Calu3 (cell line): ENCODE measurements at regions not wholly inside any gene's neighbourhood (a gene's known extent, or its start where the extent isn't known, plus 50 kb on each side); places are given as distances from the start of the nearest gene placed in this dataset.

Source experiments
- BruUV-seq: library from RNA; stranded (reverse); fragments of 400-500 nt; replicated peaks from 2 replicates; lab custom pipeline; 2021; lab: Mats Ljungman, UMichigan
- CTCF ChIA-PET: fragments of 300-600 bp; sonication (Branson Sonifier 250); formaldehyde crosslinking; loops from one replicate; lab custom pipeline; 2022; ENCODE audit warnings: antibody characterized with exemption; lab: Charles Lee
- DNase-seq: peaks from one replicate; pipeline ENCODE4 v3.0.0; 2022
- H3K27ac Mint-ChIP-seq: one replicate; pipeline ENCODE4 v1.8.0; 2022; ENCODE audit warnings: mixed read lengths; ENCODE audit not compliant: unreplicated experiment
- H3K27me3 Mint-ChIP-seq: one replicate; pipeline ENCODE4 v1.8.0; 2022; ENCODE audit warnings: mixed read lengths; ENCODE audit not compliant: unreplicated experiment
- H3K36me3 Mint-ChIP-seq: one replicate; pipeline ENCODE4 v1.8.0; 2022; ENCODE audit warnings: mild to moderate bottlenecking, moderate library complexity, mixed read lengths; ENCODE audit not compliant: insufficient read depth, unreplicated experiment
- H3K4me1 Mint-ChIP-seq: one replicate; pipeline ENCODE4 v1.8.0; 2022; ENCODE audit warnings: mild to moderate bottlenecking, low read depth, mixed read lengths; ENCODE audit not compliant: unreplicated experiment
- H3K4me3 Mint-ChIP-seq: one replicate; pipeline ENCODE4 v1.8.0; 2022; ENCODE audit warnings: mild to moderate bottlenecking, low read depth, moderate library complexity, mixed read lengths; ENCODE audit not compliant: unreplicated experiment
- H3K9me3 Mint-ChIP-seq: one replicate; pipeline ENCODE4 v1.8.0; 2022; ENCODE audit warnings: low read depth, mixed read lengths; ENCODE audit not compliant: unreplicated experiment
- intact Hi-C: fragments of 100-400 bp; cut with micrococcal nuclease; formaldehyde crosslinking; loops from one replicate; pipeline ENCODE4 v1.10.0; 2022; ENCODE audit not compliant: unreplicated experiment
- TF ChIP-seq, protein P1 (sequence below): fragments of 200-600 bp; IDR thresholded peaks from one replicate; pipeline ENCODE4 v1.8.0; 2022; ENCODE audit warnings: antibody characterized with exemption; ENCODE audit not compliant: unreplicated experiment

DNA sequence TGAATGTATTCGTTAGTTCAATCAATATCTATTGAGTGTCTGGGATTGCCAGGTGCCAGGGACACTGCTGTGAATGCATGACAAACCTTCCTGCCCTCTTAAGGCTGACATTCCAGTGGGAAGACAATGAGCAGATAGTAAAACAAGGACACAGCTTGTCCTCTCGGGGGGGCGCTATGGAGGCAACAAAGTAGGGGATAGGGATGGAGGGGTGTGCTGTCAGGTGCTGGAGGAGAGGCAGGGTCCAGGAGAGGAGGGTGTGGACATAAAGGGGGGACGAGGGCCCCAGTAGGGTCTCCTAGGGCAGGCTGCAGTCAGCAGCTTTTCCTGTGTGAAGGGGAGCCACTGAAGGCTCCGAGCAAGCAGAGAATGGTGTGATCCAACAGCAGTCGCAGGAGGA, 198.2 kb upstream of the PDE10A start:
- Mint-ChIP-seq H3K4me3 (no peak overlapping the region), H3K9me3 (no peaks in the 10 kb centered on the region), H3K27ac (no peak overlapping the region), H3K4me1 (no peaks in the 10 kb centered on the region), H3K36me3 (no peaks in the 10 kb centered on the region), H3K27me3 (peaks cover 29% of the 10 kb centered on the region)
- DNase-seq, result no peak
- intact Hi-C loops, result no loop called here
- CTCF ChIA-PET, result no interaction called here
- TF ChIP-seq, protein P1, sequence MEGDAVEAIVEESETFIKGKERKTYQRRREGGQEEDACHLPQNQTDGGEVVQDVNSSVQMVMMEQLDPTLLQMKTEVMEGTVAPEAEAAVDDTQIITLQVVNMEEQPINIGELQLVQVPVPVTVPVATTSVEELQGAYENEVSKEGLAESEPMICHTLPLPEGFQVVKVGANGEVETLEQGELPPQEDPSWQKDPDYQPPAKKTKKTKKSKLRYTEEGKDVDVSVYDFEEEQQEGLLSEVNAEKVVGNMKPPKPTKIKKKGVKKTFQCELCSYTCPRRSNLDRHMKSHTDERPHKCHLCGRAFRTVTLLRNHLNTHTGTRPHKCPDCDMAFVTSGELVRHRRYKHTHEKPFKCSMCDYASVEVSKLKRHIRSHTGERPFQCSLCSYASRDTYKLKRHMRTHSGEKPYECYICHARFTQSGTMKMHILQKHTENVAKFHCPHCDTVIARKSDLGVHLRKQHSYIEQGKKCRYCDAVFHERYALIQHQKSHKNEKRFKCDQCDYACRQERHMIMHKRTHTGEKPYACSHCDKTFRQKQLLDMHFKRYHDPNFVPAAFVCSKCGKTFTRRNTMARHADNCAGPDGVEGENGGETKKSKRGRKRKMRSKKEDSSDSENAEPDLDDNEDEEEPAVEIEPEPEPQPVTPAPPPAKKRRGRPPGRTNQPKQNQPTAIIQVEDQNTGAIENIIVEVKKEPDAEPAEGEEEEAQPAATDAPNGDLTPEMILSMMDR, result no peak
- BruUV-seq, result no TSS peak

DNA sequence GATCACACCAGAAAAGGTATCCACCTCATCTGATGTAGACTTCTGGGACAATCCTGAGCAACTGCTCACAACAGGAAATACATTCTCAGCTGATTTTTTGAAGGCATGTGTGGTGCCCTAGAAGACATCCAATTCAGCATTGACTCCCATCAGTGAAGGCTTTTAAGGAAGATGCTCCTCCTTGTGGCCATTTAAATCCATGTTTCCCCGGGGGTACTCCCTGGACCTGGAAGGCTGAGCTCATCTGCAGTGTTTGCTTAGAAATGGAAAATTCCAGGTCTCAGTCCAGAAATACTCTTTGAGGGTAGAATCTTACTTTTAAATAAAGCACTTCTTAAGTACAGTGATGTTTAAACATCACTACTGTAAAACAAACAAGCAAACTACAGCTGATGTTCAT, 195.5 kb upstream of the PDE10A start:
- no peak overlapping the region for H3K4me3 Mint-ChIP-seq
- no peak overlapping the region for H3K27ac Mint-ChIP-seq
- no peaks in the 10 kb centered on the region for H3K4me1 Mint-ChIP-seq
- CTCF ChIA-PET, result interaction anchor here (1.1 to 1.4 kb wide), 2 partner anchors 248 to 307 kb away, joined by 3 read pairs; no protein-coding TSS in a partner anchor
- no peaks in the 10 kb centered on the region for H3K9me3 Mint-ChIP-seq
- H3K27me3 Mint-ChIP-seq, result peaks cover 38% of the 10 kb centered on the region
- no peaks in the 10 kb centered on the region for H3K36me3 Mint-ChIP-seq
- DNase-seq, result no peak
- no TSS peak for BruUV-seq
- intact Hi-C loops, result loop anchor here (10.0 kb wide), 1 partner anchor 614 kb away; no protein-coding TSS in a partner anchor
- TF ChIP-seq, protein P1, result no peak

DNA sequence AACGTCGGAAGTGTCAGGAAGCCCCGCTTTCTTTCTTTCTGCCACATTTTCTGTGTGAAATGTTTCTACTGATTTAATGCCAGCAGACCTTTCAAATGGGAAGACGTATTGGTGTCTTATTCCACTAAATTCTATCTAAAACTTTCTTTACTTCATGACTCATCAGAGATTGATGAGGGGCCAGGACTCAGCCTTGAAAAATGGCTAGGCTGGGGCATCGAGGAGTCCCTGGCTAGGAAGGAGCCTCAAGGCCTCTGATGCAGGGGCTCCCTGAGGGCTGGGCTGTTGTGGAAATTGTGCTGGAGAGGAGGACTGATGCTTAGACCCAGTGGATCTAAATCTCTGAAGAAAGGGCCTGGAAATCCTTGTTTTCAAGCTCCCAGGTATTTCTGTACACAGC, 192.8 kb upstream of the PDE10A start:
- CTCF ChIA-PET, result no interaction called here
- BruUV-seq, result no TSS peak
- no peaks in the 10 kb centered on the region for H3K36me3 Mint-ChIP-seq
- no peak for DNase-seq
- intact Hi-C loops, result loop anchor here (10.0 kb wide), 1 partner anchor 611 kb away; no protein-coding TSS in a partner anchor
- H3K27me3 Mint-ChIP-seq, result peaks cover 41% of the 10 kb centered on the region
- TF ChIP-seq, protein P1, result no peak
- H3K9me3 Mint-ChIP-seq, result no peaks in the 10 kb centered on the region
- no peak overlapping the region for H3K27ac Mint-ChIP-seq
- no peaks in the 10 kb centered on the region for H3K4me1 Mint-ChIP-seq
- H3K4me3 Mint-ChIP-seq, result no peak overlapping the region

DNA sequence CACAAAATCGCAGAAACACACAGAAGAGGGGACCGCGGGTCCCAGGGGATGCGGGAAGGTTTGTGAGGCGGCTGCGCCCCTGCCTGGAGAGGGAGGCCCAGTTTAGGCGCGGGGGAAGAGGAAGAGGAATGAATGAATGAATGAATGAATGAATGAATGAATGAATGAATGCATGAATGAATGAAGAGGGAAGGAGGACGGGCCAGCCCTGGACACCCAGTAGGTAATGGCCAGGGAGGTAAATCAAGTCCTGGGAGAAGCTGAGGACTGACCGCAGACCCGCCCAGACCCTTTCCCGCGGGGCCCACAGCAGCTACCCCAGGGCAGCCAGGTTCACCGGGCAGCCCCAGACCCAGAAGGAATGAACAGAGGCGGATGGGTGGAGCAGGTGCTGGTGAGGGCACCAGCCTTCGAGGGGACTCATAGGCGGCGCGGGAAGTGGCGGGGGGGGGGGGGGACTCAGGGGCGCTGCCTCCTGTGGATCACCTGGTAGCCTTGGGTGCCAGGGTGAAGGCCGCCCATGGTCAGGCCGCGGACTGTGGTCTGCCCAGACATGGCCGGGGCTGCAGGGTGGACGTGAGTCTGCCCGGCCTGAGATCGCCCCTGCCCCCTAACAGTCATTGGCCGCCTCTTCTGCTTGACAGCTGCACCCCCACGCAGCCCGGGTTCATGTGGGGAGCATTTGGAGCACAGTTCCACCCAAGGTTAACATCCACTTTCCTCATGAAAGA, 192.0 kb upstream of the PDE10A start:
- no peak overlapping the region for H3K4me3 Mint-ChIP-seq
- CTCF ChIA-PET, result no interaction called here
- H3K27me3 Mint-ChIP-seq, result peaks cover 37% of the 10 kb centered on the region
- no TSS peak for BruUV-seq
- H3K36me3 Mint-ChIP-seq, result no peaks in the 10 kb centered on the region
- no peak for DNase-seq
- no peak overlapping the region for H3K27ac Mint-ChIP-seq
- intact Hi-C loops, result loop anchor here (10.0 kb wide), 1 partner anchor 610 kb away; no protein-coding TSS in a partner anchor
- TF ChIP-seq, protein P1, result no peak
- no peaks in the 10 kb centered on the region for H3K9me3 Mint-ChIP-seq
- H3K4me1 Mint-ChIP-seq, result no peaks in the 10 kb centered on the region
